HG03039 (cell line): ENCODE measurements at regions not wholly inside any gene's neighbourhood (a gene's known extent, or its start where the extent isn't known, plus 50 kb on each side); places are given as distances from the start of the nearest gene placed in this dataset.

Source experiments
- ATAC-seq: cut with Tn5 transposase; IDR thresholded peaks from one replicate; pipeline ENCODE4 v1.9.1; 2021; ENCODE audit warnings: mild to moderate bottlenecking, moderate library complexity; ENCODE audit not compliant: unreplicated experiment

DNA sequence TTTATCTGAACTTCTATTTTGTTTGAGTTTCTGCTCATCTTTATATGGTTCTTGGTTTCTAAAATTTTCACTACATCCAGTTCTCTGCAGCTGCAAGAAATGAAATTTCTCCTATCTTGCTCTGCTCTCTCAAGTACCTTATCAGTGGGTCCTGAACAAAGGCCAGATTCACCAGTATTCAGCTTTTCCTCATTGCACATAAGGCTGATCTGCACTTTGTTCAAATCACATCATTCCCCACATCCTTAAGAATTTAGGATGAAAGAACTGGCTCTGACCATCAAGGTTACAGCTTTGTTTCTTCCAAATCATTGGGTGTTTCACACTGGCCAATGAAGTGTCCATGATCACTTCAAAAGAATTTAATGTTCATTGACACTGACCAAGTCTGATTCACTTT lies 211.4 kb downstream of the GRIN2B start:
- ATAC-seq, result no peak

DNA sequence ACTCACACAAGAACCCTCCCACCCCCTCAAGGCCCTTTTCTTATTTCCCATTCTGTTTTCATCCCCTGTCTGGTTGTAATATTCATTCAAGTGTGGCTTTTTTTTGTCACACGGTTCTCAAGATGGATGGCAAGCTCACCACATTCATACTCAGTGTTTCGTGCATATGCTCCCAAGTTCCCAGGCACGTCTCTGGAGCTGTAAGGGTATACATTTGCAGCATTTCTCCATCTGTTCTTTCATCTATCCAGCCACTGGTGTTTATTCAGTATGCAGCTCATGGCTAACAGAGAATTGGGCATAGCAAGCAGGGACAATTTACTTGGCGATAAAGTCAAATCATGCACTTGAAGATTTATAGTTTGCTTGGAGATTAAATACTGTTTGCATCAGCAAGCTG lies 212.1 kb downstream of the GRIN2B start:
- ATAC-seq, result no peak

DNA sequence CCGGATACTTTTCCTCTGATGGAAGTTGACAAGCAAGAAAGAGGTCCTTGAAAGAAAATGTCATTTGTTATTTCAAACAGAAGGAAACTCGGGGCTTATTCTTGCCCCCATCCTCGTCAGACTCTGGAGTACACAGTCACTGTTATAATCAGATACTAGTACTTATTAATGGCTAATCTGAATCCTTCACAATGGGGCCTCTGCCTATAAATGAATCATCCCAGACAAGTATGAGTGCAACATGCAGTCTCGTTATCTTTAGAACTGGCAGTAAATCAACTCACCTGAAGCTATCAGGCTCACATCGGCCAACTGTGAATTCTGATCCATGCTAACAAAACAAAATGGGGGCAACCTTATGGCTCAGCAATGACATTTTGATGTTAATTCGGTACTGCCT lies 216.7 kb downstream of the GRIN2B start:
- no peak for ATAC-seq

DNA sequence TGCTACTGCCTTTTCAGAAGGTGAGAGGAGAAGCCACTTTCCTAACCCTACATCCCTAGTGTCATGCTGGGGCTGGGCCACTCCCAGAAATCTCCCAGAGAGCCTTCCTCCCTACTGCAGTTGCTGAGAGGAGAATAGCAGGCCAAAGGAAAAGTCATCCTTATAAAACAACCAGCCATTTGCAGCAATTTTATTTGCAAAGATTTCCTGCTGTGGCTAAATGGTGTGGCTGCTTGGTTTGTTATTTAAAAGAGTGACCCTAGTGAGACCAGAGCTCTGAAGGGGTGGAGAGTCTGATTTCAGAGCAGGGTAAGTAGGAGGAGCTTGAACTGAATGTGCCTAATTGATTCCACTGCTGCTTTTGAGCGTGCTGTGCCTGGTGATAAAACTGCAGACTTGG lies 232.0 kb downstream of the GRIN2B start:
- no peak for ATAC-seq

DNA sequence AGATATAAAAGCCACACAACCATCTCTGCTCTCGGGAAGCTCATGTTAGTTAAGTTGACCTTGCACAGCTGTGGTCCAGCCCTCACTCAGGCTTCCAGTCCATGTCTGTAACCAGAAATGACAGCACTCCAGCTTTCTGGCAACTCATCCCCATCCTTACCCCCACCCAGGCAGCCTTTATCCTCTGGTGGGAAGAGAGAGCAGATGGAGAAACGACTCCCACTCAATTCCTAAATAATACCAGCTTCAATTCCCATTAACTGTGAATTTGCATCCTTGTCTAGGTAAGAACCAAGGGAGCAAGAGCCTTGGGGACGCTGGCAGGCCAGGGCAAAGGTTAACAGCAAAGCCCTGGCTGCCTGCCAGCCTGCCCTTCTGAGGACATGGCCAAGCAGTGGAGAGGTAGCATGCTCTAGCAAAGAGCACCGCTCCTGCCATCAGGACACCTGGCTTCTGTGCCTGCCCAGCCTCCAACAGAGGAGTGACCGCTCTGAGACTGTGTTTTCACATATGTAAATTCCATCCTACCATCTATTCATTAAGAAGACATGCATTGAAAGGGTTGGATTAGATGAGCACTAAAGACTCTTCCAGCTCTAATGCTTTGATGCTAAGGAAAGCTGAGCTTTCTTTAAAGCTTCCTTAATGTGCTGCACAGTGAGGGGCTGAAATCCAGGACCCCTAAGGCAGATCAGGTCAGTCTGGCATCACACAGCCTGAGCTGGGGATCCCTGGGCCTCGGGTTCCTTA lies 236.1 kb downstream of the GRIN2B start:
- no peak for ATAC-seq

DNA sequence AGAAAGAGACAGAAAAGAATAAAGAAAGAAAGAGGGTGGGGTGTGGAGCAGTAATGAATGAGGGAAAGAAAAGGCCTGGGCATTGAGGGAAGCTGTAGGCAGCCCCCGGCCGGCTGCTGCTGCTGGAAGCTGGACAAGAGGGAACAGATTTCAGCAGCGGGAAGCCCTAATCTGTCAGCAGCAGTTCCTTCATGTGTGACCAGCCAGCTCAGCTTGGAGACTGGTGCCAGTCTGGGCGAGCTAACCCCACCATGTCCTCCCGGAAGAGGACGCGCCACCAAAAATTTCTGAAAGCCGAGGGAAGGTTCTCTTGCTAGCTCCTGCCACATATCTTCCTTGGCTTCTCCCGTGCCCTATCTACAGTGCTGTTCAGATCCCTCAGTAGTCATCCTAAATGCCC lies 236.8 kb downstream of the GRIN2B start:
- no peak for ATAC-seq

DNA sequence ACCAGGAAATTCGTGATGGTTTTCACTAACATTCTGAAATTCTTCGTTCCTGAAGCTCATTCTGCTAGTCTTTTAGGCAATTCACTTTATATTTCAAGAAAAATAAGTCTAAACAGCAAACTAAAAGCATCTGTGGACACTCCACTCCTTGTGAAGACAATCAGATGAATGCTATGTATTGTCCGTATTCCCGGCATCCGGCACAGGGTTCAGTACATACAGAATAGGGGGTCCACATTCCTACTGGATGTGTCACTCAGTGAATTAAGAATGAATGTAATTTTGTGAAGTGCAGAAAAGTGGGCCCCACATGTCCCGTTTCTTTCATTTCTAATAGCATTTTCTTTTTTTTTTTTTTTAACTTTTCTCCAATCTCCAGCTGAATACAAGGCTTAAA lies 241.3 kb downstream of the GRIN2B start:
- no peak for ATAC-seq

DNA sequence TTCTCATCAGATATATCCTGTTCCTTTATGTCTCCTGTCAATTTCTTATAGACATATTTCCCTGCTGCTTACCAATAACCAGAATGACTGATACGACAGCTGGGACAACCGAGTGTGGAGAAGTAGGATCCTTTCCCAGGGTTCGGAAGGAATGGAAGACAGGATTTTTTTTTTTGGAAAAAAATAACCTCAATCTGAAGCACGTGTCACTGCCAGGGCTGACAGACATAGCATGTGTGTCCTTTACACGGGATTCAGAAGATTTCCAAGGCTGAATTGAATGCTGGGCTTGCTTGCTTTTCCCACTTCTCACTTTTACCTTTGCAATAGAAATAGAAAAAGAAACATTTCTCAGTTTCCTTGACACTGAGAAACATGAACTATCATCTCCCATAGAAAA lies 245.7 kb downstream of the GRIN2B start:
- ATAC-seq, result no peak

DNA sequence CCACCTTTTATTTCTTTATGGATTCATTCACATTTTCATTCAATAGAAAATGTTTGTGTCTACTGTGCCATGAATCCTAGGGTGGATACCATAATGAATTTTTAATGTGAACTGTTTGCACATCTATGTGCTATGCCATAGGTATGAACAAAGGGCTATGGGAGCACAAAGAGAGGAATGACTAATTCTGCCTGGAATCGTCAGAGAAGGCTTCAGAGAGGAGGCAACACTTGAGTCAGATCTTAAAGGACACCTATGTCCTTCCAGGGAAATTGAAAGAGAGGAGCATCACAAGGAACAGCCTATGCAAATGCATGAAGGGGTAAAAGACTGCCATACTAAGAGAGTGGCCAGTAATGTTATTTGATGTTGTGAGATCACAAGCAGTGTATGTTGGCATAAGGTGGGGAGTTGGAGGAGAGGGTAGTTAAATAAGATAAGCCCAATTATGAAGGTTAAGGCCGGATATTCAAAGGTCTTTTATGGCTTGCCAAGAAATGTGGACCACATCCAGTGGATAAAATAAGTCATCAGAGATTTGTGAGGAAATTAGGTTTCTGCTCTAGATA lies 246.7 kb downstream of the GRIN2B start:
- ATAC-seq, result no peak

DNA sequence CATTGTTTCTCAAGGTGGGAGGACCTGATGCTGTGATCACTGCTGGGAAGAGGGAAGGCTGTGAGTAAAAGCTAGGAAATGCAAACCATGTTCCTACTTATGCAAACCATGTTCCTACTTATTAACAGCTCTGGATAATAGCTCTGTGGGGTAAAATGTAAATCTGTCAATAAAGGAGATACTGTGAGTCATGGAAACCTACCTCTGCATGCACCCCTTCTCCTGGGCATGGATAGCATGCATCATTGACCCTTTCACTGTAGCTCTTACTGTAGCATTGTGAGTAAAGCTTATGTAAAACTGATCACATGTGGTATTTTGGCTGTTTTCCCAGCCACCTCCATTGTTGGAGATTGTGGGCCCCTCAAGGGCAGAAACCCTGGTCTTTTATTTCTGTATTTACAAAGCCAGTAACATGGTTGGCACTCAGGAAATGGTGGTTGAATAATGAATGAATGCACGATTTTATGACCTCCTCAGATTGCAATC lies 253.7 kb downstream of the GRIN2B start:
- no peak for ATAC-seq

DNA sequence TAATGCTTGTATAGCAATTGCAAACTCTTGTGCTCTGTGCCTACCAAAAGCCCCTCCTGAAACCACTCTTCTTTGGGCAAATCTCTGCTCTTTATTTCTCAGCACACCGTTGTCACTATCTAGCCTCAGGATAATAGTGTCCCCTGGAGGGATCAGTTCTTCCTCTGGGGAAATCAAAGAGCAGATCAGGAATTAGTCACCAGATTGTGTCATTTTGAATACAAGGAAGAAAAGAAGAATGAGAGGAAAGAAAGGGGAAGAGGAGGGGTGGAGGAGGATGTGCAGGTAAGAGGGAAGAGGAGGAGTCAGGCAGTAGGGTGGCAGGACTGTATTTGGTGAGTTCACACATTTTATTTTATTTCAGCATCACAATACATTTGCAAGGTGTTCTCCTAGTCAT lies 256.4 kb downstream of the GRIN2B start:
- ATAC-seq, result no peak

DNA sequence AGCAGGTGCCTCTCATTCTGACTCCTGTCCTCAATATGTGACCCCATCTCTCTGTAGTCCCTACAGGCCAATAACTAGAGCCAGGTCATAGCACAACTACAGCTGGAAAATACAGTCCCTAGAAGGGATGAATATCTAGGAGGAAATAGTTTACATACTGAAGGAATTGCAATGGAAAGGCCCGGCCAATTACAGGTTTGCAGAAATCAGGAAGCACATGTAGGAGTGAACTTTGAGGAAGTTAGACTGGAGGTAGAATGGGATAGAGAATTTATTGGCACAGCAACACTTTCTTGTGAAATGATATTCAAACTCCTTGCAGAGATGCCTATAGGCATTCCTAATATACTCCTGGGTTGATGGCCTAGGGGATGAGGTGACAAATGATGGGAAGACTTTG lies 257.3 kb downstream of the GRIN2B start:
- ATAC-seq, result no peak

DNA sequence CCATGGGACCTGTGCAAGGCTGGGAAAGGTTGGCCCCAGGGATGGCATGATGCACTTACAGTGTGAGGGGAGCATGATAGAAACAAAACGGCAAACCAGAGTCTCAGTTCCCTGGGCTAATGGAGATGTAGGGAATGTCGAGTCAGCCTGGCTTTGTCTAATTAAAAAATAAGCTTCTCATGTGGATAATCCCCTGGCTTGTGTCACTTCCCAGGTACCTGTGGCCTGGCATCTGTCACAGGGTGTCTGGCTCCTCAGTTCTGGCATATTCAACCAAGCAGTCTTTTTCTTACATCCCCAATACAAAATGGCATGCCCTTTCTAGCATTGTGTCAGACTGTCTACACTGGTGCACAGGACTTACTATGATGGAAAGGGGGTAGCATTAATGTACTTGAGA lies 261.4 kb downstream of the GRIN2B start:
- no peak for ATAC-seq

DNA sequence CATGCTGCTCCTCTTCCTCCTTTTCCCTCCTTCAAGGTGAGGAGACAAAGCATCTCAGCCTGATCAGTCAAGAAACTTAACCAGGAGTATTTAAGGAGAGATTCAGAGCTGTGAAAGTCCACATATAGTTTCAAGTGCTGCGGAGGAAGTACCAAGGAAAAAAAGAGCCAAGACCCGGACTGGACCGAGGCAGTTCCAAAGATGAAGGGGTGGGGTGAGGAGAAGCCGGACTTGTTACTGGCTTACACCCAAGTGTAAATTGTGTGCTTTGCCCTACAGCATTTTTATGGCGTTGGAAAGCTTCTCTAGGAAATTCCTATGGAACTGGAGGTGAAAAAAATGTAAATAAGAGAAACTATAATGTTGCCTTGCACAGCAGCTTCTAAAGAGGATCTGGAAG lies 263.1 kb downstream of the GRIN2B start:
- ATAC-seq, result no peak

DNA sequence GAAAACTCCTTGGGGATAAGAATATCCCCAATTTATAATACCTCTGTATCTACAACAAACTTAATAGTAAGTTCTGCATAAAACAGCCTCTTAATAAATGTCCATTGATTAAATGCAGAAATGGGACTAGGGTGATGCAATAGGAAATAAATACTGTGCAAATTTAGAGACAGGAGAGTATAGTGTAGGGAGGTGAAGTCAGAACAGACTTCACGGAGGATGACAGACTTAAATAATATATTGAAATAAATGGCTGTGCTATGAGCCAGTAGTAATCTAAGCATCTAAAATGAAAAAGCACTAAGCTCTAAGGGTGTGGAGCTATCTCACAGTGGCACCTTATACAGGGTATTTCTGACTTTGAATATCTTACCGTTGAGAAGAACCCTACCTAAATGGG lies 265.3 kb downstream of the GRIN2B start:
- no peak for ATAC-seq

DNA sequence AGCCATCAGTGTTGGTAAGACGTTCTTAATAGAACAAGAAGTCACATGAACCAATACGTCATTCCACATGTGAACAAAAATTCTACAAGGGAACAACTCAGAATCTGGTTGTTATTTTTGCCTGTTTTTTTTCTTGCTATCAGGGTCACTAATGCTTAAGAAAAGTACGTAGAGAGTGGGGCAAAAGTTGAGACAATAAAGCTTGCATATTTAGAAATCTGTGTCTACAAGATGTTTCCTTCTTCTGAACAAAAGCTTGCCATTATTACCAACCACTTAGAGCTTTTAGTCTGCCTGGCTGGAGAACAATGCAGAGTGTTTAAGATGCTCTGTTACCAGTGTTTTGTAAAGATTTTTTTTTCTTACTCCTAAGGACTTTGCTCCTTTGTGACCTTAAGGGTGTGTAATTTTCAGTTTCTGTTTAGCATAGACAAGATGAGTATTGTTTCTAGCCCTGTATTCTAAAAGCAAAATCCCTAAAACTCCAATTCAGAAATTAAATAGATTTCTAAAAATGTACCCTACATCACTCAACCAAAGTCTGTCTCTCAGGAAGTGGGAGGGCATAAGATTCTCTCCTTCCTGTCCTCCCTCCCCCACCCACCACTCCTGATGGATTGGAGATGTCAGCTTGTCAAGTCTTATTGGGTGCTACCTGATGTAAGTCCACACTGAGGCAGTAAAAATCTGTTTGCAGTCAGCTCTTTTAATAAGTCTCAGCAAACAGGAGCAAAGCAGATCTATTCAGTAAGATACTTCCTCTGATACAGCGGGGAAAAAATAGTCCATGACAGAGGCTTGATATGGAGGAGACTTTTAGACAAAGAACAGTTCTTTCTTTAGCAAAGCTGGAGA lies 267.6 kb downstream of the GRIN2B start:
- ATAC-seq, result no peak

DNA sequence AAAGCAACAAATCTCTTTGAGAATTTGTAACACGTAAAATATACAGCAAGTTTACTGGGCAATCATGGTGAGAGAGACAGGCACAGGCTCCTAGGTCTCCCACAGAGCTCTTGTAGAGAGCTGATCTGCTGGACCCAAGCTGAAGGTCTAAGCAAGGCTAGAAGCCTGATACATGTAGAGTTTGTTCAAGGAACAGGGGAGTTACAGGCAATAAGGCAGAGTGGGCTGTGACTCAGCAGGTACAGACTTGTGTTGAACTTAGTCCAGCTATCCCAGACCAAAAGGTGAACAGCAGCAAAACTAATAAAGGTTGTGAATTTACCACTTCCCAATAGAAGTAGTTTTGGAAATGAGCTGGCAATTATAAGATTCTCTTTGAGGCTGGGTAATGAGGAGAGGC lies 273.6 kb downstream of the GRIN2B start:
- no peak for ATAC-seq

DNA sequence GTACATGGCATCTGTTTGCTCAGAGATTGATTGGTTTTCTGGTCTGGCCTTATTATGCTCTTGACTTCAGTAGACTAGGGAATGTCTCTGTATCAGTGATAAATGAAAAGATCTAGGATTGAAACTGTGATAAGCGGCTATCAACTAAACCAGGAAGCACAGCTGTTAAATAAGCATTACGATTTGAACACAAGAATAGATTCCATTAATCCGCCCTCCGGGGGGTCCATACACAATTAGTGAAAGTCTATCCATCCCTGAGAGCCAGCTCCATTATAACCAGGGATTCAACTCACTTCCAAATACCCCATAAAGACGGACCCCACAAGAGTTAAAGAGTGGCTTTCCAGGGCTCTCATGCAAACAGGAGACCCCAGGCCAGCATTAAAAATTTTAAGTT lies 279.0 kb downstream of the GRIN2B start:
- no peak for ATAC-seq

DNA sequence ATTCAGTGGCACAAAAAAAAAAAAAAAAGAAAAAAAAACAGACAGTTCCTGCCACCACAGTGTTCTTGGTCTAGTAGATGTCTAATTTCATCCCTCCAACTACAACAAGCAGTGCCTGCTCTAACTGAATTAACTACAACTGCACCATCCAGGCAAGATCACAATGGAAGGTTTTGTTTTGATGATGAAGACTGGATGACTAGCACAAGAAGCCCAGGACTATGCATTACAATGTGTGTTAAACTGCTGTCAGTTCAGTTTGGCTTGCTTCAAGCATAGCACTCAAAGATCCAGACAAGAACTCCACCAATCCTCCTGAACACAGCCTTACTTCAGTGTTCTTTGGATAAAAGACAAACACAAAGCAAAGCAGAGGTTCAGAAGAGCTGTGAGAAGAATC lies 279.9 kb downstream of the GRIN2B start:
- ATAC-seq, result no peak

DNA sequence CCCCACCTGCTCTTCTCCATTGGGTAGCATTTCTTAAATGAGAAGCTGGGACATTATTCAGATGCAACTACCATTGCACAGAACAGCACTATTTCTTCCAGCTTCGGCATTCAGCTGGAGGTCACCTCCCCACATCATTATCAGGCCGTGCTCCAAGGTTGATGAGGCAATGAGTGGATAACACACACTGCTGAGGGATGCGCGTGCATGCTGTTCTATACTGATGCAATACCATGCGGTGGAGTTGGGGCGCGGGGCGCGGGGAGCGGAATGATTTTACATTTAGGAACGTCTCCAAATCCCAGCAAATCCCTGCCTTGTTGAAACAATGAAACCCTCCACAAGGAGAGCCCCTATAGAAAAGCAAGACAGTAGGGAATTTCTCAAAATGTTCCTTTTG lies 283.4 kb downstream of the GRIN2B start:
- ATAC-seq, result no peak

DNA sequence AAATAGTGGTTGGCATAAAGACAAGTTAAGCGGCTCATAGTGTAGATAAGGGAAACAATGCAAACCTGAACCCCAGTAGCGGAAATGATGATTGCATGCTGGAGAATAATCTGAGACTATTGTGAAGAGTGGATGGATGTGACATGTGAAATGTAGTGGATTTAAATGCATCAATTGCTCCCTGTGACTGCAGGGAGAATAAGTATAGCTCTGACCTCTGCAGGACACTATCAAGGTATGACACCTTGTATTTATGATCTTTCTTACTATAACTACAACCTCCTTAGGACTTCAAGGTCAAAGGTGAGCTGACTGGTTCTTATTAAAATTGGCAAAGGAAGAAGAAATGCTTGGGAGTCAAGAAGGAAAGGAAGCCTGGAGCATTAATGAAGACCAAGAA lies 285.6 kb downstream of the GRIN2B start:
- no peak for ATAC-seq

DNA sequence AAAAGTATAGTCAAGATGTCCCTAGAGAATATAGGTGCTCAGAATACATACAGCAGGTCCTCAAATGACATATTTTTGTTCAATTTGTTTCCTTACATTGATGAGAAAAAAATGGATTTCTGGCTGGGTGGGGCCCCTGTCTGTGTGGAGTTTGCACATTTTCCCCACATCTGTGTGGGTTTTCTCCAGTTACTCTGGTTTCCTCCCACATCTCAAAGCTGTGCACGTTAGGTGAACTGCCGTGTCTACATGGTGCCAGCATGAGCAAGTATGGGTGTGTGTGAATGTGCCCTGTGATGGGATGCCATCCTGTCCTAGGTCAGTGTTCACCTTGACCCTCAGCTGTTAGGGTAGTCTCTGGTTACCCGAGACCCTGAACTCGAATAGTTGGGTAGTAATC lies 289.1 kb downstream of the GRIN2B start:
- no peak for ATAC-seq
